GM20000 (cell line): ENCODE measurements at regions not wholly inside any gene's neighbourhood (a gene's known extent, or its start where the extent isn't known, plus 50 kb on each side); places are given as distances from the start of the nearest gene placed in this dataset.
"Not testable (repeated sequence)": the region's sequence is repeated elsewhere in the genome, so short reads cannot be mapped to it uniquely, and the experiment has no call there.

Source experiments
- DNase-seq: peaks from one replicate; pipeline ENCODE4 v3.0.0; 2012; ENCODE audit warnings: low spot score
- TF ChIP-seq, protein P1 (sequence below): IDR thresholded peaks from 2 replicates; pipeline ENCODE4 v1.5.1; 2012; ENCODE audit warnings: mild to moderate bottlenecking, control low read depth; ENCODE audit errors: extremely low read depth, missing control alignments

DNA sequence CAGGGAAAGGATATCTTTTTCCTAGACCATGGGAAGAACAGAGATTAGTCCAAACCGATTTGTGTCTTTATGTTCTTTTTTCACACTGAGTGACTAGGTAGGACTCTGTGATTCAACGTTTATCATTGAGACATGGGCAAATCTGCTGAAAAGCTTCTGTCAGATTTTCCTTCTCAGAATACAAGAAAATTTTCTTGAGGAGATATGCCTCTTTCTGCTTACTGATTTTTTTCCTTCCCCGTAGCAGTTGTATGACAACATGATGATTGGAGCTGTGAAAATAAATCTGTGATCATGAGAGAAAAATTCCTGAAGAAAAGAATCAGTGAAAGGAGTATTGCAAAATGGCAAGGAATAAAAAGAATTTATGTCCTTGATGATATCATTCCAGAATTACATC, 130.6 kb upstream of the FAT4 start:
- TF ChIP-seq, protein P1, sequence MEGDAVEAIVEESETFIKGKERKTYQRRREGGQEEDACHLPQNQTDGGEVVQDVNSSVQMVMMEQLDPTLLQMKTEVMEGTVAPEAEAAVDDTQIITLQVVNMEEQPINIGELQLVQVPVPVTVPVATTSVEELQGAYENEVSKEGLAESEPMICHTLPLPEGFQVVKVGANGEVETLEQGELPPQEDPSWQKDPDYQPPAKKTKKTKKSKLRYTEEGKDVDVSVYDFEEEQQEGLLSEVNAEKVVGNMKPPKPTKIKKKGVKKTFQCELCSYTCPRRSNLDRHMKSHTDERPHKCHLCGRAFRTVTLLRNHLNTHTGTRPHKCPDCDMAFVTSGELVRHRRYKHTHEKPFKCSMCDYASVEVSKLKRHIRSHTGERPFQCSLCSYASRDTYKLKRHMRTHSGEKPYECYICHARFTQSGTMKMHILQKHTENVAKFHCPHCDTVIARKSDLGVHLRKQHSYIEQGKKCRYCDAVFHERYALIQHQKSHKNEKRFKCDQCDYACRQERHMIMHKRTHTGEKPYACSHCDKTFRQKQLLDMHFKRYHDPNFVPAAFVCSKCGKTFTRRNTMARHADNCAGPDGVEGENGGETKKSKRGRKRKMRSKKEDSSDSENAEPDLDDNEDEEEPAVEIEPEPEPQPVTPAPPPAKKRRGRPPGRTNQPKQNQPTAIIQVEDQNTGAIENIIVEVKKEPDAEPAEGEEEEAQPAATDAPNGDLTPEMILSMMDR = no peak
- no peak for DNase-seq

DNA sequence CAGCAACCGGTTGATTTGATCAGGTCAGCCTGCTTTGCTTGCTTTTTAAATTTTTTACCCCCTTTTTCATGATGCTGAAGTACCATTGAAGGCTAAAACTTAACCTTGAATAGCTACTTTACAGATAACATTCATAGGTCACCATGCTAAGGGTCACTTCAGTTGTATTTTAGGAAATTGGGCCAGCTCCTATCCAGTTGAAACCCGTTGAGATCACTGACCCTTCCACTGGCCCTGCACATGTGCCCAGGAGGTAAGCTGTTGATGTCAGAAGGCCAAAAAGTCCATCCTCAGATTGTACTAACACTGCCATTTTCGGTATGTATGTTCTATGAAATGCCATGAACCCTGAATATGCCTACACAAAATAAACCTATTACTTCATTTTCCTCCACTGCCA, 133.0 kb upstream of the FAT4 start:
- TF ChIP-seq, protein P1 = no peak
- no peak for DNase-seq

DNA sequence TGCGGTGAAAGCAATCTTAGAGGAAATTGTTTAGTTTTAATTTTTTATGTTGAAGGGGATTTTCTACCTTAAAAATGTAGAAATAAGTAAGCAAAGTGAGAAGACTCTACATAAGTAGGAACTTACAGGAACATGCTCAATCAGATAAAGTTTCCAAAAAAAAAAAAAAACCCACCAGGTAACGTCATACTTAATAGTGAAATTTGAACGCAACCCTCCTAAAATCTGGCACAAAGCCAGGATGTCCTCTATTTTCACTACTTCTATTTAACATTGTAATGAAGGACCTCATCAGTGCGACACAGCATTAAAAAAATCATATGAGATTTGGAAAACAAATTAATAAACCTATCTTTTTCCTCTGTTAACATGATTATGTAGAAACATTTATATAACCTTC, 135.0 kb upstream of the FAT4 start:
- DNase-seq = no peak

DNA sequence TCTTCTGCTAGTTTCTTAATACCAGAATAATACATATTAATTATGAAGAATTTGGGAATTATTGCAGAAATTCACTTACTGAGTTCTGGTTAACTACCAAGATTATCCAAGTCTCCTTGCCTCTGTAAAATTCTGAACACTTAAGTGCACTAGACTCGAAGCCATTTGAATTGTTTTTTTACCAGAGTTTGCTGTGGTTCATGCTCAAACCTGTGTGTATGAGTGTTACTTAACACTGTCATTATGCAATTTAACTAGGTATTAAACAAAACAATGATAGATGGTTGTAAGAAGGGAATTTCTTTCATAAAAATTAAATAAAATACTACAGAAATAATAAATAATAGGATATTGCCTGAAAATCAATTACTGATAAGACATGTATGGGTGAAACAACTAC, 145.6 kb upstream of the FAT4 start:
- DNase-seq = no peak

More for the DNA sequence above, 135.0 kb upstream of the FAT4 start:
- TF ChIP-seq, protein P1 = no peak

DNA sequence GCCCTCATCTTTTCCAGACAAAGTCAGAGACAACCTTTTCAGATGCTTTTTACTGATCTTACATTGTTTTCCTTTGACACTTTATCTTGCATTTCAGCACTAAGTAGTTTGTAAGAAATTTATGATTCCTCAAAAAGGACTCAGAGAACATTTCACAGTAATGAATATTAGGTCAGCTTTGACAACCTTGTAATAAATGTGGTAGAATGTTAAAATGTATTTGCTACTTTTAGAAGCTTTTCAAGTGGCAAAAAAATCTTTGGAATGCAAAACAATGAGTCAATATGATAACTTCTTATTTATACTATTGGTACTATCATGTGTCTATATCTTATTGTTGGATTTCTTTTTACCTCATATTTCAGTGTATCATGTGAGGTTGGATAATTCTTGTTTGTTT, 146.2 kb upstream of the FAT4 start:
- TF ChIP-seq, protein P1 = no peak
- no peak for DNase-seq

More for the DNA sequence above, 145.6 kb upstream of the FAT4 start:
- TF ChIP-seq, protein P1 = no peak

DNA sequence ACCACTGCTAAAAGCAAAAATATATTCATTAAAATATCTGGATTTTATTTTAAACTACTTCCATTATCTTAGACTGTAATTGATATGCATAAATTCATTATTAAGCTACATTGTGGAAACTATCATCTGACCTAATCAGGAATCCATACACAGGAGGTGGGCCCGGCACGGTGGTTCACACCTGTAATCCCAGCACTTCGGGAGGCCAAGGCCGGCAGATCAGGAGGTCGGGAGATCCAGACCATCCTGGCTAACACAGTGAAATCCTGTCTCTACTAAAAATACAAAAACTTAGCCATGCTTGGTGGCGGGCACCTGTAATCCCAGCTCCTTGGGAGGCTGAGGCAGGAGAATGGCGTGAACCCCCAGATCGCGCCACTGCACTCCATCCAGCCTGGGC, 148.7 kb upstream of the FAT4 start:
- not testable (repeated sequence) for DNase-seq

DNA sequence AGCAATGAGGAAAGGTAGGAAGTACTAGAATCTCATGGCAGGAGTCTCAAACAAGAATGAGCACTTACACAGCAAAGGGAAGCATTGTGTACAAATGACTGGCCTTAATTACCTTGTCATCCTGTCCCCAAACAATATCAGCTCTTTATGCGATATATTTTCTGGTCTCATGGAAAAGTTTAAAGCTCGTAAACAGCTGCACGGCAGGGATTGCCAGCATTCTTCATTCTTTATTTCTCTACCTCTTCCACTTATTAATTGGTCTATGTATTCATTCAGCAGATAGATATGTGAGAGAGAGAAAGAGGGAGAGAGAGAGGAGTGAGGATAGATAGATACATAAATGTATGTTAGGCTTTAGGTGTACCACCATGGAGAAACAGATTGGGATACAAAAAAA, 155.8 kb upstream of the FAT4 start:
- DNase-seq = no peak
- TF ChIP-seq, protein P1 = no peak

DNA sequence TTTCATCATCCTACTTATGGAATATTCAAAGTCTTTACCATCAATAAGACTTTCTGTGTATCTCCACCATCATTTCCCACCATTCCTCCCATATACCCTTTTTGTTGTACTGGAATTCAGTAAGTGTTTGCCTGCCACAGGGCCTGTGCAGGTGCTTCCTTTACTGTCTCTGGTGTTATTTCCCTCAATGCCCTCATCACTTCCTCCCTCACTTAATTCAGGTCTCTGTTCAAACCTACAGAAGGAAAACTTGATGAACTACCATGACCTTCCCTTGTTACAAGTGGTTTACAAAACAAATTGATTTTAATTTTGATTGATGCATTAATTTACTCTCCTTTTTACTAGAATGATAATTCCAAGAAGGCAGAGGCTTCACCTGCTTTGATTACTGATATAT, 159.5 kb upstream of the FAT4 start:
- TF ChIP-seq, protein P1 = no peak
- no peak for DNase-seq
